ENCODE measurements at regions not wholly inside any gene's neighbourhood (a gene's known extent, or its start where the extent isn't known, plus 50 kb on each side); places are given as distances from the start of the nearest gene placed in this dataset.
"Not testable (repeated sequence)": the region's sequence is repeated elsewhere in the genome, so short reads cannot be mapped to it uniquely, and the experiment has no call there.

DNA sequence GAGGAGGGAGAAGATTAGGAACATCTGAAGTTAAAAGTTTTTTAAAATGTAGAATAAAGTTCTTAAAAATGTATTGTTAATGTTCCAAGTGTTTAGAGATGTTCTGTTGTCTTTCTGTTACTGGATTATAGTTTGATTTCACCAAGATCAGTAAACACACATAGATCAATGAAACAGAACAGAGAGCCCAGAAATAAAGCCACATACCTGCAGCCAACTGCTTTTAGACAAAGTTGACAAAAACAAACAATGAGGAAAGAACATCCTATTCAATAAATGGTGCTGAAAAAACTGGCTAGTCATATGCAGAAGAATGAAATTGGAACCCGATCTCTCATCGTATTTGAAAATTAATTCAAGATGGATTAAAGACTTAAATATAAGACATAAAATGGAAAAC, 966.3 kb upstream of the POU3F4 start:
- Histone ChIP-seq H3K4me3 (ENCODE audit: control insufficient read depth in 2 of 3, extremely low read depth in 1 of 3, insufficient read depth in 2 of 3, low read depth in 1 of 3, low read length in 3 of 3) (no peak overlapping the region), H3K27me3 (ENCODE audit: control insufficient read depth, extremely low read depth, insufficient read depth, low read length) (no peaks in the 10 kb centered on the region), H3K9me3 (ENCODE audit: control insufficient read depth, low read depth, low read length) (no peaks in the 10 kb centered on the region), H3K4me2 (ENCODE audit: control insufficient read depth, extremely low read depth, insufficient read depth, low read depth, low read length) (no peak overlapping the region), H3K27ac (ENCODE audit: control insufficient read depth, insufficient read depth, low read length) (no peak overlapping the region), H3K4me1 (ENCODE audit: control insufficient read depth, extremely low read depth, insufficient read depth, low read length) (no peaks in the 10 kb centered on the region), H3K79me2 (ENCODE audit: control insufficient read depth, insufficient read depth, low read length) (no peaks in the 10 kb centered on the region), H4K20me1 (ENCODE audit: control insufficient read depth, extremely low read depth, insufficient read depth, low read length) (no peaks in the 10 kb centered on the region), H2AFZ (ENCODE audit: control insufficient read depth, low read length) (no peak overlapping the region), H3K9ac (ENCODE audit: control insufficient read depth, extremely low read depth, insufficient read depth, low read length) (no peak overlapping the region), H3K9me1 (ENCODE audit: control insufficient read depth, extremely low read depth, insufficient read depth, low read length) (no peaks in the 10 kb centered on the region), H3K36me3 (ENCODE audit: control insufficient read depth in 2 of 2, extremely low read depth in 1 of 2, insufficient read depth in 2 of 2, low read length in 2 of 2) (no peaks in the 10 kb centered on the region)
- TF ChIP-seq, protein P1, sequence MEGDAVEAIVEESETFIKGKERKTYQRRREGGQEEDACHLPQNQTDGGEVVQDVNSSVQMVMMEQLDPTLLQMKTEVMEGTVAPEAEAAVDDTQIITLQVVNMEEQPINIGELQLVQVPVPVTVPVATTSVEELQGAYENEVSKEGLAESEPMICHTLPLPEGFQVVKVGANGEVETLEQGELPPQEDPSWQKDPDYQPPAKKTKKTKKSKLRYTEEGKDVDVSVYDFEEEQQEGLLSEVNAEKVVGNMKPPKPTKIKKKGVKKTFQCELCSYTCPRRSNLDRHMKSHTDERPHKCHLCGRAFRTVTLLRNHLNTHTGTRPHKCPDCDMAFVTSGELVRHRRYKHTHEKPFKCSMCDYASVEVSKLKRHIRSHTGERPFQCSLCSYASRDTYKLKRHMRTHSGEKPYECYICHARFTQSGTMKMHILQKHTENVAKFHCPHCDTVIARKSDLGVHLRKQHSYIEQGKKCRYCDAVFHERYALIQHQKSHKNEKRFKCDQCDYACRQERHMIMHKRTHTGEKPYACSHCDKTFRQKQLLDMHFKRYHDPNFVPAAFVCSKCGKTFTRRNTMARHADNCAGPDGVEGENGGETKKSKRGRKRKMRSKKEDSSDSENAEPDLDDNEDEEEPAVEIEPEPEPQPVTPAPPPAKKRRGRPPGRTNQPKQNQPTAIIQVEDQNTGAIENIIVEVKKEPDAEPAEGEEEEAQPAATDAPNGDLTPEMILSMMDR (optimal IDR thresholded peaks at IDR 0.05 in 1 of 3, IDR thresholded peaks at IDR 0.05 in 1 of 3, conservative IDR thresholded peaks at IDR 0.05 in 1 of 3; ENCODE audit: extremely low read depth in 1 of 3, insufficient read depth in 2 of 3, low read length in 3 of 3), result no peak
- TF ChIP-seq EZH2 (IDR thresholded peaks at IDR 0.05; ENCODE audit: low read length), result no peak
- DNase-seq (ENCODE audit: low read depth, low spot score) (no peak), FAIRE-seq (no peak)
- dilution Hi-C loops (cut with MboI; ENCODE audit: extremely low pct_ligation_motif_present, low sequenced_read_pairs), result no loop called here

- not testable (repeated sequence) for FAIRE-seq; H3K36me3 ChIP-seq (ENCODE audit: control insufficient read depth in 2 of 2, extremely low read depth in 1 of 2, insufficient read depth in 2 of 2, low read length in 2 of 2)
These were observed 955.9 kb upstream of the POU3F4 start for GRCh38 chrX:82552201-82552600.

DNA sequence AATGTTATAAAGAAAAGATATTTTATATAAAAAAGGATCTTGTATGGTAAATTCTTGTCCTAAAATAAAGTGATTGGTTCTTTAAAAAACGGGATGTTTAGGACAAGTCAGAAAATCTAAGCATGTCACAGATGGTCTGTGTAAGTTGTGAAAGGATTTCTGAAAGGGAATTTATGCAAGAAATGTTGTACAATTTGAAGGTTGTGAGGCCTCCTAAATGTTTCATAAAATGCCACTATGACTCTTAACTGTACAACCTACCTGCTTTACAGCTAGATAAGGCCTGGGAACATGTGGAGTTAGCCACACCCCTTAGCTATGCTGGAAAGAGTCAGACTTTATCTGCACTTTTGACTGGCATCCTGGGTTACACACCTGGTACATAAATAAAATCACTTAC, 951.5 kb upstream of the POU3F4 start:
- no peaks in the 10 kb centered on the region for H3K27me3 ChIP-seq (ENCODE audit: control insufficient read depth, extremely low read depth, insufficient read depth, low read length)
- dilution Hi-C loops (cut with MboI; ENCODE audit: extremely low pct_ligation_motif_present, low sequenced_read_pairs), result no loop called here
- no peak overlapping the region for H3K4me2 ChIP-seq (ENCODE audit: control insufficient read depth, extremely low read depth, insufficient read depth, low read depth, low read length)
- H2AFZ ChIP-seq (ENCODE audit: control insufficient read depth, low read length), result no peak overlapping the region
- TF ChIP-seq EZH2 (IDR thresholded peaks at IDR 0.05; ENCODE audit: low read length), result no peak
- H3K9me1 ChIP-seq (ENCODE audit: control insufficient read depth, extremely low read depth, insufficient read depth, low read length), result no peaks in the 10 kb centered on the region
- no peak overlapping the region for H3K27ac ChIP-seq (ENCODE audit: control insufficient read depth, insufficient read depth, low read length)
- H3K4me3 ChIP-seq (ENCODE audit: control insufficient read depth in 2 of 3, extremely low read depth in 1 of 3, insufficient read depth in 2 of 3, low read depth in 1 of 3, low read length in 3 of 3), result no peak overlapping the region
- no peak for FAIRE-seq
- H4K20me1 ChIP-seq (ENCODE audit: control insufficient read depth, extremely low read depth, insufficient read depth, low read length), result no peaks in the 10 kb centered on the region
- no peak for DNase-seq (ENCODE audit: low read depth, low spot score)
- no peaks in the 10 kb centered on the region for H3K79me2 ChIP-seq (ENCODE audit: control insufficient read depth, insufficient read depth, low read length)
- H3K36me3 ChIP-seq (ENCODE audit: control insufficient read depth in 2 of 2, extremely low read depth in 1 of 2, insufficient read depth in 2 of 2, low read length in 2 of 2), result no peaks in the 10 kb centered on the region
- no peak overlapping the region for H3K9ac ChIP-seq (ENCODE audit: control insufficient read depth, extremely low read depth, insufficient read depth, low read length)
- H3K4me1 ChIP-seq (ENCODE audit: control insufficient read depth, extremely low read depth, insufficient read depth, low read length), result no peaks in the 10 kb centered on the region
- H3K9me3 ChIP-seq (ENCODE audit: control insufficient read depth, low read depth, low read length), result peaks cover 2% of the 10 kb centered on the region

More at GRCh38 chrX:82552201-82552600, 955.9 kb upstream of the POU3F4 start:
- H3K9me1 ChIP-seq (ENCODE audit: control insufficient read depth, extremely low read depth, insufficient read depth, low read length); H3K27ac ChIP-seq (ENCODE audit: control insufficient read depth, insufficient read depth, low read length); H2AFZ ChIP-seq (ENCODE audit: control insufficient read depth, low read length); H3K79me2 ChIP-seq (ENCODE audit: control insufficient read depth, insufficient read depth, low read length); DNase-seq (ENCODE audit: low read depth, low spot score); H3K9ac ChIP-seq (ENCODE audit: control insufficient read depth, extremely low read depth, insufficient read depth, low read length); H4K20me1 ChIP-seq (ENCODE audit: control insufficient read depth, extremely low read depth, insufficient read depth, low read length); H3K27me3 ChIP-seq (ENCODE audit: control insufficient read depth, extremely low read depth, insufficient read depth, low read length); H3K4me1 ChIP-seq (ENCODE audit: control insufficient read depth, extremely low read depth, insufficient read depth, low read length); dilution Hi-C loops (cut with MboI; ENCODE audit: extremely low pct_ligation_motif_present, low sequenced_read_pairs); H3K9me3 ChIP-seq (ENCODE audit: control insufficient read depth, low read depth, low read length); H3K4me3 ChIP-seq (ENCODE audit: control insufficient read depth in 2 of 3, extremely low read depth in 1 of 3, insufficient read depth in 2 of 3, low read depth in 1 of 3, low read length in 3 of 3); H3K4me2 ChIP-seq (ENCODE audit: control insufficient read depth, extremely low read depth, insufficient read depth, low read depth, low read length): not testable (repeated sequence)
